ENCODE measurements at regions not wholly inside any gene's neighbourhood (a gene's known extent, or its start where the extent isn't known, plus 50 kb on each side); places are given as distances from the start of the nearest gene placed in this dataset.

- TF ChIP-seq ZSCAN22 (CRISPR knock-in tag; IDR thresholded peaks at IDR 0.05), result no peak
- TF ChIP-seq HCFC1 (IDR thresholded peaks at IDR 0.05; ENCODE audit: low read depth, low read length), result no peak
- no peak for TF ChIP-seq ZNF24 (IDR thresholded peaks at IDR 0.05)
- TF ChIP-seq PPARG (CRISPR knock-in tag; conservative IDR thresholded peaks at IDR 0.05), result no peak
- no peak for TF ChIP-seq ZBTB46 (CRISPR knock-in tag; IDR thresholded peaks at IDR 0.05; ENCODE audit: borderline replicate concordance)
- no peak for TF ChIP-seq ZNF230 (CRISPR knock-in tag; IDR thresholded peaks at IDR 0.05)
- no peak for TF ChIP-seq ZNF614 (CRISPR knock-in tag; IDR thresholded peaks at IDR 0.05; ENCODE audit: borderline replicate concordance)
- no peak for TF ChIP-seq PHF8 (CRISPR knock-in tag; IDR thresholded peaks at IDR 0.05)
Observed at GRCh38 chr7:17593819-17594419, 295.5 kb downstream of the AHR start.

Measured in HepG2 (cell line).